SK-N-SH treated with all-trans-retinoic acid at 6 μM for 48 hours (cell line): ENCODE measurements at regions not wholly inside any gene's neighbourhood (a gene's known extent, or its start where the extent isn't known, plus 50 kb on each side); places are given as distances from the start of the nearest gene placed in this dataset.
A peak's percentile ranks its signal among the peaks of the same experiment; 100 is the strongest.

Experiments used
- ATAC-seq: fragments of 200-7000 bp; cut with Tn5 transposase; 3 replicates; pipeline ENCODE4 v1.9.1; 2020; ENCODE audit warnings: mild to moderate bottlenecking, moderate library complexity
- BACH2 ChIP-seq: fragments of 250-450 bp; sonication (Bioruptor Pico); IDR thresholded peaks from 2 replicates; pipeline ENCODE4 v1.9.0; 2021; ENCODE audit warnings: mild to moderate bottlenecking, borderline replicate concordance
- ESRRG ChIP-seq: fragments of 250-450 bp; sonication (Bioruptor Pico); IDR thresholded peaks from 2 replicates; pipeline ENCODE4 v1.6.1; 2021; ENCODE audit warnings: mild to moderate bottlenecking
- GLIS3 ChIP-seq: fragments of 250-450 bp; sonication (Bioruptor Pico); IDR thresholded peaks from 2 replicates; pipeline ENCODE4 v1.5.0; 2020; ENCODE audit warnings: mild to moderate bottlenecking, moderate library complexity
- ISL1 ChIP-seq: fragments of 250-450 bp; sonication (Bioruptor Pico); IDR thresholded peaks from 2 replicates; pipeline ENCODE4 v2.1.2; 2022; ENCODE audit warnings: mild to moderate bottlenecking, moderate library complexity
- OSR1 ChIP-seq: fragments of 250-450 bp; sonication (Bioruptor Pico); IDR thresholded peaks from 2 replicates; pipeline ENCODE4 v1.8.0; 2022; ENCODE audit warnings: moderate library complexity, mild to moderate bottlenecking, inconsistent platforms
- PPARA ChIP-seq: fragments of 250-450 bp; sonication (Bioruptor Pico); IDR thresholded peaks from 2 replicates; pipeline ENCODE4 v1.5.0; 2020; ENCODE audit warnings: mild to moderate bottlenecking, borderline replicate concordance
- SNAI2 ChIP-seq: fragments of 250-450 bp; sonication (Bioruptor Pico); IDR thresholded peaks from 2 replicates; pipeline ENCODE4 v1.5.0; 2020; ENCODE audit warnings: mild to moderate bottlenecking, moderate library complexity
- TCF4 ChIP-seq: fragments of 250-450 bp; sonication (Bioruptor Pico); IDR thresholded peaks from 2 replicates; pipeline ENCODE4 v1.8.0; 2021; ENCODE audit warnings: mild to moderate bottlenecking, moderate library complexity, borderline replicate concordance
- TOX ChIP-seq: fragments of 250-450 bp; sonication (Bioruptor Pico); IDR thresholded peaks from 2 replicates; pipeline ENCODE4 v1.8.0; 2021; ENCODE audit warnings: mild to moderate bottlenecking, moderate library complexity, borderline replicate concordance
- ZC3H10 ChIP-seq: fragments of 250-450 bp; sonication (Bioruptor Pico); IDR thresholded peaks from 2 replicates; pipeline ENCODE4 v1.5.1; 2021; ENCODE audit warnings: mild to moderate bottlenecking, moderate library complexity
- ZFP3 ChIP-seq: fragments of 250-450 bp; sonication (Bioruptor Pico); IDR thresholded peaks from 2 replicates; pipeline ENCODE4 v1.5.0; 2020; ENCODE audit warnings: mild to moderate bottlenecking, moderate library complexity
- ZFP30 ChIP-seq: fragments of 450-650 bp; formaldehyde crosslinking; IDR thresholded peaks from 2 replicates; pipeline ENCODE4 v1.5.0; 2022; ENCODE audit warnings: mild to moderate bottlenecking, moderate library complexity
- ZNF565 ChIP-seq: fragments of 450-650 bp; formaldehyde crosslinking; conservative IDR thresholded peaks from 2 replicates; pipeline ENCODE4 v1.5.0; 2020; ENCODE audit warnings: low read depth, mild to moderate bottlenecking, moderate library complexity
- ZNF8 ChIP-seq: fragments of 450-650 bp; formaldehyde crosslinking; IDR thresholded peaks from 2 replicates; pipeline ENCODE4 v1.5.0; 2020; ENCODE audit warnings: mild to moderate bottlenecking, moderate library complexity
- TF ChIP-seq, protein P1 (sequence below): fragments of 250-450 bp; sonication (Bioruptor Pico); IDR thresholded peaks from 2 replicates; pipeline ENCODE4 v1.8.0; 2021; ENCODE audit warnings: low read depth, mild to moderate bottlenecking, moderate library complexity, borderline replicate concordance
- TF ChIP-seq, protein P2 (sequence below): fragments of 250-450 bp; sonication (Bioruptor Pico); IDR thresholded peaks from 2 replicates; pipeline ENCODE4 v1.5.0; 2020; ENCODE audit warnings: mild to moderate bottlenecking, moderate library complexity
- TF ChIP-seq, protein P3 (sequence below): fragments of 250-450 bp; sonication (Bioruptor Pico); IDR thresholded peaks from 2 replicates; pipeline ENCODE4 v1.8.0; 2020; ENCODE audit warnings: mild to moderate bottlenecking, moderate library complexity, borderline replicate concordance

DNA sequence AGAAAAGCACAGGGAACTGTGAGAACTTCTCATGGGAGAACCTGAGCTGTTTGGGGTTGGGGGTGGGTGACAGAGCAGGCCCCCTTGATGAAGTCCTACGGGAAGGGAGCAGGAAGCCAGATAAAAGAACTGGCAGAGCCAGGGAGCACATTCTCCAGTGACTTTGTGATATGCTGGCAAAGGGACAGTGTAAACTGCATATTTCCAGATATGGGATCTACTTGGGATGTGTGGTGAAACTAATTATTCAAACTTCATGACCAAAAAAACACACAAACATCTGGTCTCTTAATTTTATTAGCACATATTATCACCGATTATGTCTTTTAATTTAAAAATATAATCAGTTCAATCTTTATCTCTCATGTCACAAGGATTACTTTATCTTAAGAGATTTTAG is 266.0 kb downstream of the PAPSS1 start:
- ATAC-seq: no peak
- TF ChIP-seq, protein P1, sequence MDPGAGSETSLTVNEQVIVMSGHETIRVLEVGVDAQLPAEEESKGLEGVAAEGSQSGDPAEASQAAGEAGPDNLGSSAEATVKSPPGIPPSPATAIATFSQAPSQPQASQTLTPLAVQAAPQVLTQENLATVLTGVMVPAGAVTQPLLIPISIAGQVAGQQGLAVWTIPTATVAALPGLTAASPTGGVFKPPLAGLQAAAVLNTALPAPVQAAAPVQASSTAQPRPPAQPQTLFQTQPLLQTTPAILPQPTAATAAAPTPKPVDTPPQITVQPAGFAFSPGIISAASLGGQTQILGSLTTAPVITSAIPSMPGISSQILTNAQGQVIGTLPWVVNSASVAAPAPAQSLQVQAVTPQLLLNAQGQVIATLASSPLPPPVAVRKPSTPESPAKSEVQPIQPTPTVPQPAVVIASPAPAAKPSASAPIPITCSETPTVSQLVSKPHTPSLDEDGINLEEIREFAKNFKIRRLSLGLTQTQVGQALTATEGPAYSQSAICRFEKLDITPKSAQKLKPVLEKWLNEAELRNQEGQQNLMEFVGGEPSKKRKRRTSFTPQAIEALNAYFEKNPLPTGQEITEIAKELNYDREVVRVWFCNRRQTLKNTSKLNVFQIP (CRISPR knock-in tag): no peak
- TF ChIP-seq GLIS3 (CRISPR knock-in tag) (no peak), TCF4 (peak; percentile 92), ZFP3 (CRISPR knock-in tag) (no peak), ZC3H10 (CRISPR knock-in tag) (no peak), PPARA (CRISPR knock-in tag) (no peak), TOX (CRISPR knock-in tag) (no peak)
- TF ChIP-seq, protein P2, sequence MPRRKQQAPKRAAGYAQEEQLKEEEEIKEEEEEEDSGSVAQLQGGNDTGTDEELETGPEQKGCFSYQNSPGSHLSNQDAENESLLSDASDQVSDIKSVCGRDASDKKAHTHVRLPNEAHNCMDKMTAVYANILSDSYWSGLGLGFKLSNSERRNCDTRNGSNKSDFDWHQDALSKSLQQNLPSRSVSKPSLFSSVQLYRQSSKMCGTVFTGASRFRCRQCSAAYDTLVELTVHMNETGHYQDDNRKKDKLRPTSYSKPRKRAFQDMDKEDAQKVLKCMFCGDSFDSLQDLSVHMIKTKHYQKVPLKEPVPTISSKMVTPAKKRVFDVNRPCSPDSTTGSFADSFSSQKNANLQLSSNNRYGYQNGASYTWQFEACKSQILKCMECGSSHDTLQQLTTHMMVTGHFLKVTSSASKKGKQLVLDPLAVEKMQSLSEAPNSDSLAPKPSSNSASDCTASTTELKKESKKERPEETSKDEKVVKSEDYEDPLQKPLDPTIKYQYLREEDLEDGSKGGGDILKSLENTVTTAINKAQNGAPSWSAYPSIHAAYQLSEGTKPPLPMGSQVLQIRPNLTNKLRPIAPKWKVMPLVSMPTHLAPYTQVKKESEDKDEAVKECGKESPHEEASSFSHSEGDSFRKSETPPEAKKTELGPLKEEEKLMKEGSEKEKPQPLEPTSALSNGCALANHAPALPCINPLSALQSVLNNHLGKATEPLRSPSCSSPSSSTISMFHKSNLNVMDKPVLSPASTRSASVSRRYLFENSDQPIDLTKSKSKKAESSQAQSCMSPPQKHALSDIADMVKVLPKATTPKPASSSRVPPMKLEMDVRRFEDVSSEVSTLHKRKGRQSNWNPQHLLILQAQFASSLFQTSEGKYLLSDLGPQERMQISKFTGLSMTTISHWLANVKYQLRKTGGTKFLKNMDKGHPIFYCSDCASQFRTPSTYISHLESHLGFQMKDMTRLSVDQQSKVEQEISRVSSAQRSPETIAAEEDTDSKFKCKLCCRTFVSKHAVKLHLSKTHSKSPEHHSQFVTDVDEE (CRISPR knock-in tag): peak; percentile 81
- TF ChIP-seq, protein P3, sequence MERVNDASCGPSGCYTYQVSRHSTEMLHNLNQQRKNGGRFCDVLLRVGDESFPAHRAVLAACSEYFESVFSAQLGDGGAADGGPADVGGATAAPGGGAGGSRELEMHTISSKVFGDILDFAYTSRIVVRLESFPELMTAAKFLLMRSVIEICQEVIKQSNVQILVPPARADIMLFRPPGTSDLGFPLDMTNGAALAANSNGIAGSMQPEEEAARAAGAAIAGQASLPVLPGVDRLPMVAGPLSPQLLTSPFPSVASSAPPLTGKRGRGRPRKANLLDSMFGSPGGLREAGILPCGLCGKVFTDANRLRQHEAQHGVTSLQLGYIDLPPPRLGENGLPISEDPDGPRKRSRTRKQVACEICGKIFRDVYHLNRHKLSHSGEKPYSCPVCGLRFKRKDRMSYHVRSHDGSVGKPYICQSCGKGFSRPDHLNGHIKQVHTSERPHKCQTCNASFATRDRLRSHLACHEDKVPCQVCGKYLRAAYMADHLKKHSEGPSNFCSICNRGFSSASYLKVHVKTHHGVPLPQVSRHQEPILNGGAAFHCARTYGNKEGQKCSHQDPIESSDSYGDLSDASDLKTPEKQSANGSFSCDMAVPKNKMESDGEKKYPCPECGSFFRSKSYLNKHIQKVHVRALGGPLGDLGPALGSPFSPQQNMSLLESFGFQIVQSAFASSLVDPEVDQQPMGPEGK: no peak

GRCh38 chr4:107452717-107453630 is 267.1 kb downstream of the PAPSS1 start:
- ATAC-seq: peak; percentile 68; the same call in 2 of the 3 replicates
- TF ChIP-seq, protein P3: no peak
- TF ChIP-seq ISL1 (CRISPR knock-in tag): peak; percentile 54; the same call in 1 of the 2 replicates
- TF ChIP-seq ZNF8 (CRISPR knock-in tag): no peak
- TF ChIP-seq OSR1 (CRISPR knock-in tag): no peak
- TF ChIP-seq, protein P2 (CRISPR knock-in tag): peak; percentile 94; the same call in 1 of the 2 replicates
- peak; percentile 93 for TF ChIP-seq TCF4

DNA sequence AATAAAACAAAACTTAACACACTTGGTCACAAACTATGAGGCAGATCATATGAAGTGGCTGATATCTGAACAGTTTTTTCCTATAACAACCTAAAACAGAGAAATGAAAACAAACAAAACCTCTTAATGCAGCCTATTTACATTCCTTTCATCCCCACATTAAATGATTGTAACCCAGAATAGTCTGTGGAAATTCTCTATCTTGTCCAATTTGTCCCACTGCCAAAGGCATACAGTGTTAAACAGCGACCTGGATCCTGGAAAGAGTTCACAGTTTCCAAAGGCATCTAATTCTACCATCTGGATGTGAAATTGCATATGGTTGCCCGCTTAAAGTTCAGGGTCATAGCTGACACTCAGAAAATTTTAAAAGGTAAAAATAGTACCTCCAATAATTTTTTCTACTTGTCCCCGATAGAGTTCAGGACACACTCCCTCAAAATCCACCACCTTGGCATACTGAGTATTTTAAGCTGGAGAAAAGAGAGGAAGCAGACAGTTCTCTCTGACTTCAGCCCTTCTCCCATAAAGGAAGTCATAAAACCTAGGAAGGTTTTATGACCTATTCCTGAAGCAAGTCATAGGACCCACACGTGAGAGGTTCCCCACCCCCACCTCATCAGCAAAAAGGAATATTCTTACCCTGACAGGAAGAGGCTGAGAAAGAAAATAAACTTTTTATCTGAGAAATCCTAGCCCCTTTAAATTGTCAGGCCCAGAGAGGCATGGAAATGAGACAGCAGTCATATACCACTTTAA is 270.2 kb downstream of the PAPSS1 start:
- TF ChIP-seq, protein P3: no peak
- TF ChIP-seq ZNF565 (CRISPR knock-in tag) (no peak), SNAI2 (no peak), ZFP30 (CRISPR knock-in tag) (no peak), ZNF8 (CRISPR knock-in tag) (no peak), ZC3H10 (CRISPR knock-in tag) (no peak), BACH2 (no peak), ESRRG (CRISPR knock-in tag) (no peak)

More for the DNA sequence above, 270.2 kb downstream of the PAPSS1 start:
- ATAC-seq: no peak
